ES-I3 (cell line): ENCODE measurements at regions not wholly inside any gene's neighbourhood (a gene's known extent, or its start where the extent isn't known, plus 50 kb on each side); places are given as distances from the start of the nearest gene placed in this dataset.

Experiments
- H3K36me3 ChIP-seq: 2 replicates; pipeline ENCODE4 v1.6.1; 2013; ENCODE audit warnings: mild to moderate bottlenecking, low read length, control low read depth, moderate library complexity; ENCODE audit not compliant: insufficient read depth
- H3K4me1 ChIP-seq: 2 replicates; pipeline ENCODE4 v1.6.1; 2013; ENCODE audit warnings: mild to moderate bottlenecking, control low read depth, low read length; ENCODE audit not compliant: insufficient read depth
- H3K9ac ChIP-seq: 2 replicates; pipeline ENCODE4 v1.6.1; 2013; ENCODE audit warnings: low read depth, mild to moderate bottlenecking, low read length, moderate library complexity
- H3K9me3 ChIP-seq: 2 replicates; pipeline ENCODE4 v1.6.1; 2013; ENCODE audit warnings: mild to moderate bottlenecking, low read length, moderate library complexity; ENCODE audit not compliant: control insufficient read depth, insufficient read depth

- no peak overlapping the region for H3K9ac ChIP-seq
- no peaks in the 10 kb centered on the region for H3K36me3 ChIP-seq
- H3K4me1 ChIP-seq: peaks cover 12% of the 10 kb centered on the region
- no peaks in the 10 kb centered on the region for H3K9me3 ChIP-seq
These were observed 269.6 kb downstream of the HTR7 start for GRCh38 chr10:90588222-90588621.

DNA sequence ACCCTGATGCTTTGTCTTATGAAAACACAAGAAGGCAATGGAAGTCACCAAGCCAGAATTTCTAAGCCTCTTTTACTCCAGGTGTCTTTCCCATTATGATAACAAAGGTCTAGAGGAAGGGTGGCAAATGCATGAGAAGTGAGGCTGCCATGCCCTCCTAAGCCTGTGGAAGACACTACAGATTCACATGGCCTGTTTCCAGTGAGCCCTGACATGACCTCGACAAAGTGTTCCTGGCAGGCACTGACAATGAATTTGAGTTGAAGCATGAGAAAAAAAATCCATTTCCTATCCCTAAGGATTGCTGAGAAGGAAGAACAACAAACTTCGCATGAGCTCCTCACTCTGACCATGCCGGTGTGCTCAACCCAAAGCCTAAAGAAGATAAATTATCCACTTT, 268.0 kb downstream of the HTR7 start:
- no peaks in the 10 kb centered on the region for H3K36me3 ChIP-seq
- no peak overlapping the region for H3K9ac ChIP-seq
- H3K9me3 ChIP-seq: no peaks in the 10 kb centered on the region
- peaks cover 12% of the 10 kb centered on the region for H3K4me1 ChIP-seq

DNA sequence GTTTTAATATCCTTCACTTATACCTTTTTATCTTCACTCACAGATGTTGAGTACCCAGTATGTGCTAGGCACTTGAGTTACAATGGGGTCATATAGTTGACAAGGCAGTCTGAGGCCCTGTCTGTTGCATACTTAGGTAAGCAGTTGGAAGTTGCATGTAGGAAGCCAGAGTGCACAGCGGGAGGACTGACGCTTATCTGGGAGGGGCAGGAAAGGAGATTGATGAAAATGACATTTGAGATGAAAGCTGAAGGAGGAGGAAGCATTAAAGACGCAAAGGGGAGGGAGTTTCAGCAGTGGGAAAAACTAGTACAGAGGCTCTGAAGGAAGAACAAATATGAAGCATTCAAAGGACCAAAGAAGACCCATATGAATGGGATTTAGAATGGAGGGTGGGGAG, 266.2 kb downstream of the HTR7 start:
- Histone ChIP-seq H3K9ac (no peak overlapping the region), H3K9me3 (no peaks in the 10 kb centered on the region), H3K4me1 (peaks cover 12% of the 10 kb centered on the region), H3K36me3 (no peaks in the 10 kb centered on the region)

GRCh38 chr10:90592638-90593302, 265.1 kb downstream of the HTR7 start:
- Histone ChIP-seq H3K9me3 (no peaks in the 10 kb centered on the region), H3K9ac (no peak overlapping the region; the same call in 1 of the 2 replicates), H3K4me1 (peaks cover 12% of the 10 kb centered on the region), H3K36me3 (no peaks in the 10 kb centered on the region)

DNA sequence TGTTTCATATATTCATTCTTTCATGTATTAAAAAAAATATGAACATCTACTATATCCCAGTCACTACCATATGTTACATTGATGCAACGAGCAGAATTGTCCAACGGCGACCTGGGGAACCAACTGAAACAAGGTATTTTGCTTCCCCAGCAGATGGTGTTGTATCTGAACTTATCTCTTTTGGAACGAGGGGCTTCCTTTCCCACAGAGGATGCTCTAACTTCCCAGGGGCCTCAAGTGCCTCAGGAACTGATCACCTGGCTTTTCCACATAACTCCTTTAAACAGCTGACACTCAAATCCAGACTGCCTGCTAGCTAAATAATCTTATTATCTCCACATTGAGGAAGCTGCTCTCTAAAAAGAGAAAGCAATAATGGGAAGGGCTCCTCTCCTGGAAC, 259.3 kb downstream of the HTR7 start:
- no peak overlapping the region for H3K9ac ChIP-seq
- H3K4me1 ChIP-seq: no peaks in the 10 kb centered on the region
- no peaks in the 10 kb centered on the region for H3K36me3 ChIP-seq
- no peaks in the 10 kb centered on the region for H3K9me3 ChIP-seq

- Histone ChIP-seq H3K9me3 (no peaks in the 10 kb centered on the region), H3K9ac (no peak overlapping the region), H3K4me1 (no peaks in the 10 kb centered on the region), H3K36me3 (no peaks in the 10 kb centered on the region)
These were observed 254.8 kb downstream of the HTR7 start for GRCh38 chr10:90602862-90603610.

DNA sequence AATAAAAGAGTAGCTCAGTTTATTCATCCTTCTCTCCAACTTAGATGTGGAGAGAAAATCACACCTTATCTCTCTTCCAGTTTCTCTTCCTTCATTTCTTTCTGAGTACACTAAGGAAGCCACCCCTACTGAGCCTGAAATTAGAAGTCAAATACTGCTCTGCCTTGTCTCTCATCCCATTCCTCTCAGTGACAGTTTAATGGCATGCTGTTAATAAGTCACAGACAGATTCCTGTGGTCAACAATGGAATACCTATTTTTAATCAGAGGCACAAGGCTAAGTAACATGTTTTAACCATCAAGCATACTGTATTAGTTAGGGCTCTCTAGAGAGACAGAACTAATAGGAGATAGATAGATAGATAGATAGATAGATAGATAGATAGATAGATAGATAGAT, 253.2 kb downstream of the HTR7 start:
- H3K9me3 ChIP-seq: no peaks in the 10 kb centered on the region

DNA sequence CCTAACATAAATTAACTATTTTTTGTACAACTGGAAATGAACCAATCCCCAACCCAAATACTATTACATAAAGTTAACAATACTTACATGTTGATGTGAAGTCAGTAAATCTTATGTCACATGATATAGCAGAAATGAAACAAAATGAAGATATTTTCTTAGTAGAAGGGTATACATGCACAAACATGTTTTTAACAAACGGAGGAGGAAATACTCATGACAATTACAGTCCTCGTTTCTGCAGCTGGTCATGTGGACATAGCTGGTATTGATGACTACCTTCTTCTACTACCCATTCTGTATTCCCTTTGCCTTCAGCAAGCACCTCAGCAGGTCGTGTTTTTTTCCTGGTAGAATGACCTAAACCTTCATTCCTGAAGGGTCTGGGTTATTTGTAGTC, 252.3 kb downstream of the HTR7 start:
- no peaks in the 10 kb centered on the region for H3K4me1 ChIP-seq
- H3K9me3 ChIP-seq: no peaks in the 10 kb centered on the region
- H3K9ac ChIP-seq: no peak overlapping the region
- no peaks in the 10 kb centered on the region for H3K36me3 ChIP-seq

More for the DNA sequence above, 253.2 kb downstream of the HTR7 start:
- Histone ChIP-seq H3K4me1 (no peaks in the 10 kb centered on the region), H3K36me3 (no peaks in the 10 kb centered on the region), H3K9ac (no peak overlapping the region)

GRCh38 chr10:90612276-90612675, 245.6 kb downstream of the HTR7 start:
- Histone ChIP-seq H3K9me3 (no peaks in the 10 kb centered on the region), H3K4me1 (no peaks in the 10 kb centered on the region), H3K9ac (no peak overlapping the region), H3K36me3 (no peaks in the 10 kb centered on the region)

DNA sequence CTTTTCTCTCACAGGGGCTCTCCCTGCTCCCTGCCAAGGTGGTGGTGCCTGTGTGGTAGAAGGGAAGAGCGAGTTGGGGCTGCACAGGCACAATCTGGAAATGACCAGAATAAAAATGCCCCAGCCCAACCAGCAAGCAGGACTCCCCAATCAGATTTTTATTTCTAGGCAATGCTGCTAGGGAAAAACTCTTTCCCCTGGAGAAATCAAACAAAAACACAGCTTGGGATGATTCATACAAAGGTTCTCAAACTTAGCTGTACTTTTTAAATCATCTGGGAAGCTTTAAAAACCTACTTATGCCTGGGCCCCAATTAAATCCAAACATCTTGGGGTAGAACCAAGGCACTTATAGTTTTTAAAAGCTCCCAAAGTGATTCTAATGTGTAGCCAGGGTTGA, 243.2 kb downstream of the HTR7 start:
- H3K9ac ChIP-seq: no peak overlapping the region
- H3K4me1 ChIP-seq: no peaks in the 10 kb centered on the region
- no peaks in the 10 kb centered on the region for H3K36me3 ChIP-seq
- no peaks in the 10 kb centered on the region for H3K9me3 ChIP-seq

DNA sequence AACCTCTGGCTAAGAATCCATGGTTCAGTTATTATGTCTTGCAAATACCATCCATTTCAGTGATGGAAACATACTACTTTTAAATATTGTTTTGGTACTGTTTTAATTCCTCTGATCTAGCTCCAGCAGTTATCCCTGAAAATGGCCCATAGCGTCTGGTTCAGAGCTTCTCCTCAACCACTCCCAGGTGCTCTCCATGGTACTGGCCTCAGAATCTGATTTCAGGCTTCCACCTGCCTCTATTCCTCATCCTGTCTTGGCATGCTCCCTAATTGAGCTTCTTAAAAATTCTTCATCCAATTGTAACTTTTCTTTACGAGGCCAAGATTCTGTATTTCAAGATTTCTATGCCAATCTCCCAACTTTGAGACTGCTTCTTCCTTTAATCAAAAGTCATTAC, 236.3 kb downstream of the HTR7 start:
- no peaks in the 10 kb centered on the region for H3K4me1 ChIP-seq
- no peaks in the 10 kb centered on the region for H3K36me3 ChIP-seq
- H3K9ac ChIP-seq: no peak overlapping the region
- H3K9me3 ChIP-seq: no peaks in the 10 kb centered on the region

GRCh38 chr10:90635111-90635765, 222.6 kb downstream of the HTR7 start:
- no peak overlapping the region for H3K9ac ChIP-seq
- H3K36me3 ChIP-seq: no peaks in the 10 kb centered on the region
- peaks cover 5% of the 10 kb centered on the region; the same call in 1 of the 2 replicates for H3K4me1 ChIP-seq
- no peaks in the 10 kb centered on the region for H3K9me3 ChIP-seq

DNA sequence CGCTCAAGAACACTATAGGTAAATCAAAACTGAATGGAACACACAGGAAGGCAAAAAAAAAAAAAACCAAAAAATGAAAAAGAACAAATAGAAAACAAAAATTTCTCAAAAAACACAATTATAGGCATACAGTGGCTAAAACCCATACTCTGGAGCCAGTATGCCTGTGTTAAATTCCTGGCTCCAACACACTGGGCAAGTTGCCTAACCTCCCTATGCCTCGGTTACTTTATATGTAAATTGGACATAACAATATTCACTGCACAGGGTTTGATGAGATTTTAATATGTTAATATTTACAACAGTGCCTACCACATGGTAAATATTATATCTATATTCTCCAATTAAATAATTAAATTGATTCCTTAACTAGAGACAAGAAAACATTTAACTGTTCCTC, 217.1 kb downstream of the HTR7 start:
- peaks cover 5% of the 10 kb centered on the region; the same call in 1 of the 2 replicates for H3K4me1 ChIP-seq
- no peaks in the 10 kb centered on the region for H3K9me3 ChIP-seq
- no peak overlapping the region for H3K9ac ChIP-seq

DNA sequence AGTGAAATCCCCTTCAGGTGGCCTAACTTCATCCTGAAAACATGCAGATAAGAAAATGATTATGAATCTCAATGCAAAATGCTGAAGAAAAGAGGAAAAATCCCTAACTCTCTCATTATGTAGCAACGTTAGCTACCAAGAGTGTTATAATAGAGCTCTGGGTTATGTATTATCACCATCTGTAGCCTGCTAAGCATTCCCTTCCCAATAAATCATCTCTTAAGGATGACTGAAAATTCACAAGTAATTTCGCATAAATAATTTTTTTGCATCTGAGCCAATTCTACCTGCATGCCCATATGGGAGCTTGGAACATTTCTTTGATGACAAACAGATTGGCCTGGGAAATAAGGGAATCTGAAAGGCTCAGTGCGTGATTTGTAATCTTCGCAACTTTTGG, 216.1 kb downstream of the HTR7 start:
- no peak overlapping the region for H3K9ac ChIP-seq
- no peaks in the 10 kb centered on the region for H3K36me3 ChIP-seq
- no peaks in the 10 kb centered on the region for H3K9me3 ChIP-seq
- H3K4me1 ChIP-seq: peaks cover 5% of the 10 kb centered on the region; the same call in 1 of the 2 replicates

More for the DNA sequence above, 217.1 kb downstream of the HTR7 start:
- no peaks in the 10 kb centered on the region for H3K36me3 ChIP-seq

DNA sequence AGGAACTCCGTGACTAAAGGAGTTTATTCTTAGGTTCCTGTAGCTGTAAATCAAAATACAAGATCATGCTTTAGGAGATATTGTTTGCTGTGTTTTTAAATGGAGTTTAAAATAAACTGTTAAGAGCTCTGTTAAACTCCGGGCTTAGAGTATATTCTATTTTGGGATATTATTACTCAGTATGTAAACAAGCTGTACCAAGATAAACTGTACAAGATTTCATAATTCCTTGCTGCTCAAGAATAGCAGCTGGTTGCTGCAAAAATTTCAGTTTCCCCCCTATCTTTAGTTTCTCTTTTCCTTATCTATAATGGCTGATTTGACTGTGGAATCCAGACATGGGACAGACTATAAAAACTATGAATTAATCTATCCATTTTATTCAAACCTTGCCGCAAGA, 215.7 kb downstream of the HTR7 start:
- Histone ChIP-seq H3K9me3 (no peaks in the 10 kb centered on the region), H3K9ac (no peak overlapping the region), H3K4me1 (peaks cover 2% of the 10 kb centered on the region; the same call in 1 of the 2 replicates), H3K36me3 (no peaks in the 10 kb centered on the region)
